Right lobe of liver (tissue), 4 donors: ENCODE measurements at regions not wholly inside any gene's neighbourhood (a gene's known extent, or its start where the extent isn't known, plus 50 kb on each side); places are given as distances from the start of the nearest gene placed in this dataset.
A peak's percentile ranks its signal among the peaks of the same experiment; 100 is the strongest.

Experiments
- POLR2A ChIP-seq: fragments of 450-650 bp; IDR thresholded peaks from one replicate; pipeline ENCODE4 v1.6.1; 2017; ENCODE audit warnings: antibody characterized with exemption, mild to moderate bottlenecking
- TF ChIP-seq, protein P1 (sequence below), 4 donors: fragments of 200-600 bp in 3 of 4; fragments of 450-650 bp in 1 of 4; IDR thresholded peaks; one replicate each; pipeline versions ENCODE4 v1.5.1 to v1.8.0; 2016 to 2022; ENCODE audit warnings: antibody characterized with exemption in 4 of 4, mild to moderate bottlenecking in 2 of 4
- donor health status: DM: no; HTN: no; CAD: no.
- donor health status: DM: no; HTN: no; CAD: no.
- donor health status: DM: no; HTN: yes; CAD: no.

DNA sequence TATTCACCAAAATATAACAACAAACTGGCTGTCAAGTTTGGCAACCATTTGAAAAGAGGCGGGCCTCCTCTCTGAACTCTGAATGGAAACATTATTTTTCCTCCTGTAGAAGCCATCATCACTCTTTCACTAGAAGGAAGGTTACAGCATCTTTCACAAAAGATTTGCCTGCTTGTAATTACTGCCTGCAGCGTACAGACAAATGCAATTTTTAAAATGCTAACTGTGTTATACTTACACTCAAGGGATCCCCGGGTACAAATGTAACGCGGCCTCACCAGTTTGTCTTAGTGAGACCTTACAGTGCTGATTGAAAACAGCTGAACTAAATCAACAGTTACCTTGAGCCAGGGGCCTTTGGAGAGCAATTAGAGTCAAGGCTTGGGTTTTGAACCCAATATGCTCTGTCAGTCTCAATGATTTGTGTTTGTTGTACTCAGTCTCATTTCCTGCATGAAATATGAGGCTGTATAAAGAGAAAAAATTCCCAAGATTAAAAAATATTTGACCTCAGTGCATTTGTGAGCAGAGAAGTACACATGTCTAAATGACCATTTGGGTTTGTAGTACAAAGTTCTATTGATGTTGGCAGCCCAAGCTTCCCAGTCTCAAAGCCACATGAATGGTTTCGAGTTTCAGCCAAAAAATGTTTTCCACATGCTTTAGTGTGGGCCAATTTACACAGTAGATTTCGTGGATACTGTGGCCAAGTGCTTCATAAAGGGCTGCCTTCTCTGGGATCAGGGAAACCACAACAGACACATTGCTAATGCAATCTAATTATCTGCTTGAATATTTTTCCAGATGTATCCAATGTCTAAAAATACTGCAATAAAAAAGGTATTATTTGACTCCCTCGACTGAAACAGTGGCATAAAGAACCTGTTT, 500.0 kb downstream of the SPATA31D1 start:
- TF ChIP-seq, protein P1, sequence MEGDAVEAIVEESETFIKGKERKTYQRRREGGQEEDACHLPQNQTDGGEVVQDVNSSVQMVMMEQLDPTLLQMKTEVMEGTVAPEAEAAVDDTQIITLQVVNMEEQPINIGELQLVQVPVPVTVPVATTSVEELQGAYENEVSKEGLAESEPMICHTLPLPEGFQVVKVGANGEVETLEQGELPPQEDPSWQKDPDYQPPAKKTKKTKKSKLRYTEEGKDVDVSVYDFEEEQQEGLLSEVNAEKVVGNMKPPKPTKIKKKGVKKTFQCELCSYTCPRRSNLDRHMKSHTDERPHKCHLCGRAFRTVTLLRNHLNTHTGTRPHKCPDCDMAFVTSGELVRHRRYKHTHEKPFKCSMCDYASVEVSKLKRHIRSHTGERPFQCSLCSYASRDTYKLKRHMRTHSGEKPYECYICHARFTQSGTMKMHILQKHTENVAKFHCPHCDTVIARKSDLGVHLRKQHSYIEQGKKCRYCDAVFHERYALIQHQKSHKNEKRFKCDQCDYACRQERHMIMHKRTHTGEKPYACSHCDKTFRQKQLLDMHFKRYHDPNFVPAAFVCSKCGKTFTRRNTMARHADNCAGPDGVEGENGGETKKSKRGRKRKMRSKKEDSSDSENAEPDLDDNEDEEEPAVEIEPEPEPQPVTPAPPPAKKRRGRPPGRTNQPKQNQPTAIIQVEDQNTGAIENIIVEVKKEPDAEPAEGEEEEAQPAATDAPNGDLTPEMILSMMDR (IDR thresholded peaks at IDR 0.05), result peak in 1 of 4 donors; percentile 3
- TF ChIP-seq POLR2A, result no peak
